ENCODE measurements at regions not wholly inside any gene's neighbourhood (a gene's known extent, or its start where the extent isn't known, plus 50 kb on each side); places are given as distances from the start of the nearest gene placed in this dataset.

- Histone ChIP-seq H3K4me2 (ENCODE audit: low read length) (no peak overlapping the region), H3K36me3 (ENCODE audit: control insufficient read depth in 1 of 2, insufficient read depth in 2 of 2, low read length in 2 of 2) (no peaks in the 10 kb centered on the region), H2BK120ac (ENCODE audit: insufficient read depth, low read length, poor library complexity) (no peak overlapping the region), H3K79me1 (ENCODE audit: low read length) (no peaks in the 10 kb centered on the region), H2BK5ac (ENCODE audit: low read depth, low read length, poor library complexity) (no peak overlapping the region), H3K14ac (ENCODE audit: low read length) (no peak overlapping the region), H4K12ac (ENCODE audit: low read depth, low read length) (no peak overlapping the region), H4K91ac (ENCODE audit: low read depth, low read length) (no peak overlapping the region), H3K23ac (ENCODE audit: low read length) (no peak overlapping the region), H2BK12ac (ENCODE audit: low read length) (no peak overlapping the region), H4K8ac (ENCODE audit: low read depth, low read length) (no peak overlapping the region), H2AFZ (ENCODE audit: insufficient read depth, low read length, poor library complexity) (no peak overlapping the region), H3K27ac (ENCODE audit: low read depth, low read length) (no peak overlapping the region), H3K9ac (ENCODE audit: low read length) (no peak overlapping the region), H3K4me3 (ENCODE audit: low read depth, low read length) (no peak overlapping the region), H3K18ac (ENCODE audit: low read length) (no peak overlapping the region), H2AK5ac (ENCODE audit: low read length) (no peak overlapping the region), H3K4me1 (ENCODE audit: control insufficient read depth in 1 of 2, insufficient read depth in 2 of 2, low read length in 2 of 2) (no peaks in the 10 kb centered on the region), H3K4ac (ENCODE audit: low read depth, low read length) (no peak overlapping the region), H3K27me3 (ENCODE audit: insufficient read depth, low read length) (no peaks in the 10 kb centered on the region), H3K79me2 (ENCODE audit: control insufficient read depth, insufficient read depth, low read length, poor library complexity) (no peaks in the 10 kb centered on the region), H3K9me3 (ENCODE audit: insufficient read depth, low read depth, low read length) (peaks cover 11% of the 10 kb centered on the region)
- no peak for DNase-seq
- WGBS (ENCODE audit: extremely low coverage, insufficient coverage, insufficient read length), result no CpG with 5 or more reads among the region's 7 CpGs
Measured at GRCh38 chr1:4433075-4433474, 221.3 kb upstream of the AJAP1 start.

DNA sequence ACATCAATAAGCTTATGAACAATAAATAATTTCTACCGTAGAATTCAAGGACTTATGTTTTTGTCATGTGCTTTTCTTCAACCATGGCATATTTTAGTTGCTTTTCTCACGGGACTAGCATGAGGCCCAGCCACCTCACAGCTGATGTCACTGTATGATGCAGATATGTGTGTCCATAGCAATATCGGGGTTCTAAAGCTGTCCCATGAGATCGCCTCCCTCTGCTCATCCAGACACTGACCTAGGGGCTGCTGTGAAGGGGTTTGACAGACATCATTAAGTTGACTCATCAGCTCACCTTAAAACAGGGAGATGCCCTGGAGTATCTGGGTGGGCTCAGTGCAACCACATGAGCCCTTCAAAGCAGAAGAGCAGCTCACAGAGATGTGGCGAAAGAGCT is 210.3 kb upstream of the AJAP1 start:
- no peaks in the 10 kb centered on the region for H3K27me3 ChIP-seq (ENCODE audit: insufficient read depth, low read length)
- no peak overlapping the region for H2BK5ac ChIP-seq (ENCODE audit: low read depth, low read length, poor library complexity)
- no peak overlapping the region for H3K23ac ChIP-seq (ENCODE audit: low read length)
- no peak overlapping the region for H3K18ac ChIP-seq (ENCODE audit: low read length)
- no peak overlapping the region for H2AFZ ChIP-seq (ENCODE audit: insufficient read depth, low read length, poor library complexity)
- no peak overlapping the region for H3K4ac ChIP-seq (ENCODE audit: low read depth, low read length)
- H3K27ac ChIP-seq (ENCODE audit: low read depth, low read length), result no peak overlapping the region
- no peak overlapping the region for H3K14ac ChIP-seq (ENCODE audit: low read length)
- H3K9ac ChIP-seq (ENCODE audit: low read length), result no peak overlapping the region
- no peak overlapping the region for H4K8ac ChIP-seq (ENCODE audit: low read depth, low read length)
- no peak overlapping the region for H2BK120ac ChIP-seq (ENCODE audit: insufficient read depth, low read length, poor library complexity)
- no peak overlapping the region for H2BK12ac ChIP-seq (ENCODE audit: low read length)
- no peak overlapping the region for H3K4me2 ChIP-seq (ENCODE audit: low read length)
- H3K4me1 ChIP-seq (ENCODE audit: control insufficient read depth in 1 of 2, insufficient read depth in 2 of 2, low read length in 2 of 2), result no peaks in the 10 kb centered on the region
- no peak for DNase-seq
- no peak overlapping the region for H4K12ac ChIP-seq (ENCODE audit: low read depth, low read length)
- peaks cover 4% of the 10 kb centered on the region for H3K9me3 ChIP-seq (ENCODE audit: insufficient read depth, low read depth, low read length)
- H3K79me1 ChIP-seq (ENCODE audit: low read length), result no peaks in the 10 kb centered on the region
- no peaks in the 10 kb centered on the region for H3K79me2 ChIP-seq (ENCODE audit: control insufficient read depth, insufficient read depth, low read length, poor library complexity)
- no CpG with 5 or more reads among the region's 5 CpGs for WGBS (ENCODE audit: extremely low coverage, insufficient coverage, insufficient read length)
- H2AK5ac ChIP-seq (ENCODE audit: low read length), result no peak overlapping the region
- H3K36me3 ChIP-seq (ENCODE audit: control insufficient read depth in 1 of 2, insufficient read depth in 2 of 2, low read length in 2 of 2), result no peaks in the 10 kb centered on the region
- H4K91ac ChIP-seq (ENCODE audit: low read depth, low read length), result no peak overlapping the region
- H3K4me3 ChIP-seq (ENCODE audit: low read depth, low read length), result no peak overlapping the region

DNA sequence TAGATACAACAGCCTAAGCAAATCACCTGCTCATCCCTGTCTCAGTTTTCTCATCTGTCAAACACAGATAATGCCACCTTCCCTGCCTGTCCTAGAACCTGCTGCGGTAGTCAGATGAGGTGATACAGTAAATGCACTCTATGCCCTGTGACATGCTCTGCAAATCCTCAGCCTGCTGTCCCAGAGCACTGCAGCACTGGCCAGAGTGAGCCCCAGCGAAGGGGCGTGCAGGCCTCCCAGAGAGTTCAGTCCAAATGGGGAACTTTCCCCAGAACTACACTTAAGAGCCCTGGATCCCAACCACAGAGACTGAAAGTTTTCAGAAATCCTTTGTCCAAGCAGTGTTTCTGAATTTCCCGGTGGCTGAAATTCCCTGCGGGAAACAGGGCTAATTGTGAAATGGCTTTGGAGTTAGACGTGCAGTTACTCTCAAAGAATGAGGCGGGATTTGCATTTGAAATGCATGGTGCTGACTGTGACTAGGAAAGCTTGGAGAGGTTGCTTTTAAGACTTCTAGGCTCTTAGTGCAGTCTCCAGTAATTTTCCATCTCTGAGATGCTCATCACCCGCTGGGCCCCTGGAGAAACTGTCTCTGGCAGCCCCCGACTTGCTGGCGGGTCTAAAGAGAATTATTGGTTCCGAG is 206.5 kb upstream of the AJAP1 start:
- no peak overlapping the region for H2AFZ ChIP-seq (ENCODE audit: insufficient read depth, low read length, poor library complexity)
- no peak overlapping the region for H2BK12ac ChIP-seq (ENCODE audit: low read length)
- H3K18ac ChIP-seq (ENCODE audit: low read length), result no peak overlapping the region
- H2BK5ac ChIP-seq (ENCODE audit: low read depth, low read length, poor library complexity), result no peak overlapping the region
- no peaks in the 10 kb centered on the region for H3K27me3 ChIP-seq (ENCODE audit: insufficient read depth, low read length)
- H3K23ac ChIP-seq (ENCODE audit: low read length), result no peak overlapping the region
- H3K9me3 ChIP-seq (ENCODE audit: insufficient read depth, low read depth, low read length), result peaks cover 1% of the 10 kb centered on the region
- H3K36me3 ChIP-seq (ENCODE audit: control insufficient read depth in 1 of 2, insufficient read depth in 2 of 2, low read length in 2 of 2), result no peaks in the 10 kb centered on the region
- no peak overlapping the region for H4K8ac ChIP-seq (ENCODE audit: low read depth, low read length)
- H3K27ac ChIP-seq (ENCODE audit: low read depth, low read length), result no peak overlapping the region
- no peaks in the 10 kb centered on the region for H3K79me2 ChIP-seq (ENCODE audit: control insufficient read depth, insufficient read depth, low read length, poor library complexity)
- no peak overlapping the region for H3K4me2 ChIP-seq (ENCODE audit: low read length)
- H2BK120ac ChIP-seq (ENCODE audit: insufficient read depth, low read length, poor library complexity), result no peak overlapping the region
- no peak overlapping the region for H3K4ac ChIP-seq (ENCODE audit: low read depth, low read length)
- H3K9ac ChIP-seq (ENCODE audit: low read length), result no peak overlapping the region
- no peak overlapping the region for H2AK5ac ChIP-seq (ENCODE audit: low read length)
- no peak overlapping the region for H4K12ac ChIP-seq (ENCODE audit: low read depth, low read length)
- no peaks in the 10 kb centered on the region for H3K4me1 ChIP-seq (ENCODE audit: control insufficient read depth in 1 of 2, insufficient read depth in 2 of 2, low read length in 2 of 2)
- H4K91ac ChIP-seq (ENCODE audit: low read depth, low read length), result no peak overlapping the region
- H3K4me3 ChIP-seq (ENCODE audit: low read depth, low read length), result no peak overlapping the region
- no peaks in the 10 kb centered on the region for H3K79me1 ChIP-seq (ENCODE audit: low read length)
- DNase-seq, result no peak
- no CpG with 5 or more reads among the region's 11 CpGs for WGBS (ENCODE audit: extremely low coverage, insufficient coverage, insufficient read length)
- H3K14ac ChIP-seq (ENCODE audit: low read length), result no peak overlapping the region

DNA sequence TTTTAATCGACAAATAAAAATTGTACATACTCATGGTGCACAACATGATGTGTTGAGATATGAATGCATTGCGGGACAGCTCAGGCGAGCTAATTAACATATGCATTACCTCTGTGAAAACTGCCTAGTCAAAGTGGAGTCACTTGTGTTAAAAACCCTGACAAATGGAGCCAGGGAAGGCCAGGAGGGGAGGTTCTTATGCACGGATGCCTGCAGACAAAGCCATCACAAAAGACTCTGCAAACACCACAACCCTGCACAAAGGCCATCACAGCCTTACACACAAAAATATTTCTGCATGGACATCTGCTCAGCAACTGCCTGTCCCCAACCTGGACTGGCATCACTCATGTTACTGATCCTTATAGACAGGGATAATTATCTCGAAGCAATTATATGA is 204.4 kb upstream of the AJAP1 start:
- Histone ChIP-seq H2AK5ac (ENCODE audit: low read length) (no peak overlapping the region), H2BK5ac (ENCODE audit: low read depth, low read length, poor library complexity) (no peak overlapping the region), H3K9me3 (ENCODE audit: insufficient read depth, low read depth, low read length) (peaks cover 1% of the 10 kb centered on the region), H4K91ac (ENCODE audit: low read depth, low read length) (no peak overlapping the region), H3K14ac (ENCODE audit: low read length) (no peak overlapping the region), H3K27ac (ENCODE audit: low read depth, low read length) (no peak overlapping the region), H4K12ac (ENCODE audit: low read depth, low read length) (no peak overlapping the region), H3K4me2 (ENCODE audit: low read length) (no peak overlapping the region), H3K18ac (ENCODE audit: low read length) (no peak overlapping the region), H3K79me2 (ENCODE audit: control insufficient read depth, insufficient read depth, low read length, poor library complexity) (no peaks in the 10 kb centered on the region), H3K4me3 (ENCODE audit: low read depth, low read length) (no peak overlapping the region), H2BK120ac (ENCODE audit: insufficient read depth, low read length, poor library complexity) (no peak overlapping the region), H3K4ac (ENCODE audit: low read depth, low read length) (no peak overlapping the region), H3K23ac (ENCODE audit: low read length) (no peak overlapping the region), H3K4me1 (ENCODE audit: control insufficient read depth in 1 of 2, insufficient read depth in 2 of 2, low read length in 2 of 2) (no peaks in the 10 kb centered on the region), H4K8ac (ENCODE audit: low read depth, low read length) (no peak overlapping the region), H3K79me1 (ENCODE audit: low read length) (no peaks in the 10 kb centered on the region), H3K9ac (ENCODE audit: low read length) (no peak overlapping the region), H3K27me3 (ENCODE audit: insufficient read depth, low read length) (no peaks in the 10 kb centered on the region), H2AFZ (ENCODE audit: insufficient read depth, low read length, poor library complexity) (no peak overlapping the region), H2BK12ac (ENCODE audit: low read length) (no peak overlapping the region), H3K36me3 (ENCODE audit: control insufficient read depth in 1 of 2, insufficient read depth in 2 of 2, low read length in 2 of 2) (no peaks in the 10 kb centered on the region)
- no CpG with 5 or more reads among the region's 5 CpGs for WGBS (ENCODE audit: extremely low coverage, insufficient coverage, insufficient read length)
- no peak for DNase-seq

Measured in trophoblast cell (in vitro differentiated cells and primary cell).